ENCODE measurements at regions not wholly inside any gene's neighbourhood (a gene's known extent, or its start where the extent isn't known, plus 50 kb on each side); places are given as distances from the start of the nearest gene placed in this dataset.

GRCh38 chr20:52098186-52098585, 93.4 kb downstream of the ZFP64 start:
- H3K36me3 Mint-ChIP-seq = peaks cover 18% of the 10 kb centered on the region
- H3K4me1 Mint-ChIP-seq = no peaks in the 10 kb centered on the region
- peaks cover under 1% of the 10 kb centered on the region for H3K27me3 Mint-ChIP-seq
- no peaks in the 10 kb centered on the region for H3K9me3 Mint-ChIP-seq
- H3K27ac Mint-ChIP-seq = no peak overlapping the region
- H3K4me3 Mint-ChIP-seq = no peak overlapping the region
- ATAC-seq = no peak

- Mint-ChIP-seq H3K4me3 (no peak overlapping the region), H3K27ac (no peak overlapping the region), H3K4me1 (no peaks in the 10 kb centered on the region), H3K27me3 (no peaks in the 10 kb centered on the region), H3K36me3 (peaks cover 24% of the 10 kb centered on the region), H3K9me3 (no peaks in the 10 kb centered on the region)
- no peak for ATAC-seq
Observed at GRCh38 chr20:52096117-52096516, 95.5 kb downstream of the ZFP64 start.

- no peaks in the 10 kb centered on the region for H3K27me3 Mint-ChIP-seq
- no peaks in the 10 kb centered on the region for H3K9me3 Mint-ChIP-seq
- no peak for ATAC-seq
- no peak overlapping the region for H3K4me3 Mint-ChIP-seq
- peaks cover 33% of the 10 kb centered on the region for H3K36me3 Mint-ChIP-seq
- no peak overlapping the region for H3K27ac Mint-ChIP-seq
- no peaks in the 10 kb centered on the region for H3K4me1 Mint-ChIP-seq
Observed at GRCh38 chr20:52094693-52095092, 96.9 kb downstream of the ZFP64 start.

GRCh38 chr20:52093575-52093974, 98.0 kb downstream of the ZFP64 start:
- Mint-ChIP-seq H3K27me3 (no peaks in the 10 kb centered on the region), H3K36me3 (peaks cover 44% of the 10 kb centered on the region), H3K27ac (no peak overlapping the region), H3K4me3 (no peak overlapping the region), H3K4me1 (no peaks in the 10 kb centered on the region), H3K9me3 (peaks cover 3% of the 10 kb centered on the region)
- ATAC-seq = no peak

DNA sequence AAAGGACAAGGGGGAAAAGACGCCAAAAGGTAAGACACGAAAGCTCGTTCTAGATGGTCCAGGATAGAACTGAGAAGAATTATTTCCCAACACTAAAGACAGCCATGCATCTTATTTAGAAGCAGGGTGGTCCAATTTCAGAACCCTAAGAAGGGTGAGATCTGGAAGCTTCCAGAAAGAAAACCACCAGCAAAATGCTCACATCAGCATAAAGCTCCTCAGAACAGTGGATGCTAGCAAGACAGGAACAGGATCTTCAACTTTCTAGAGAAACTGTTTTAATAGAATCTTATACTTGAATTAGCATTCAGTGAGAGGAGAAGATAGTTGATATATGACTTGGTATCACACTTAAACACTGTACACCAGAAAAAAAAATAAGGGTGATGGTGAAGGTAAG, 101.5 kb downstream of the ZFP64 start:
- H3K27me3 Mint-ChIP-seq = no peaks in the 10 kb centered on the region
- no peaks in the 10 kb centered on the region for H3K4me1 Mint-ChIP-seq
- H3K36me3 Mint-ChIP-seq = peaks cover 64% of the 10 kb centered on the region
- ATAC-seq = no peak
- H3K9me3 Mint-ChIP-seq = peaks cover 8% of the 10 kb centered on the region
- H3K4me3 Mint-ChIP-seq = no peak overlapping the region
- no peak overlapping the region for H3K27ac Mint-ChIP-seq

DNA sequence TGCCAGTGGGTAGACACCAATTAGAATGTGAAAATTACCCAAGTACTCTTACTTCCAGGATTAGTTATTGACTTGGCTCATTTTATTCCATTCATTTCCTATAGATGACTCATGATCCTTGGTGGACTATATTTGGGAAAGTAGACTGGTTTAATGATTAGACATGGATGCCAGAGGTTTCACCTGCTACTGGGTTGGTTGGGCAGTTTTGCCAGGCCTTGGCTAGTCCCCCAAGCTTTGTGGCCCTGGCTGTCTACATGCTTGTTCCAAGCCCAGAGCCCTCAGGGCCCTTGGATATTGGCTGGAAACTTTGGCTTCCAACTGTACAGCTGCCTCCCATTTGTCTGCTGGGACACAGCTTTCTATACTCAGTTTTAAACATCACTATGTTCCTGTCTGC, 104.1 kb downstream of the ZFP64 start:
- Mint-ChIP-seq H3K4me3 (no peak overlapping the region), H3K36me3 (peaks cover 71% of the 10 kb centered on the region)

GRCh38 chr20:52086878-52087277, 104.7 kb downstream of the ZFP64 start:
- Mint-ChIP-seq H3K9me3 (peaks cover 8% of the 10 kb centered on the region), H3K4me1 (no peaks in the 10 kb centered on the region), H3K27ac (no peak overlapping the region), H3K27me3 (no peaks in the 10 kb centered on the region), H3K36me3 (peaks cover 66% of the 10 kb centered on the region), H3K4me3 (no peak overlapping the region)
- ATAC-seq = no peak

More for the DNA sequence above, 104.1 kb downstream of the ZFP64 start:
- H3K27me3 Mint-ChIP-seq = no peaks in the 10 kb centered on the region
- no peaks in the 10 kb centered on the region for H3K4me1 Mint-ChIP-seq
- no peak for ATAC-seq
- no peak overlapping the region for H3K27ac Mint-ChIP-seq
- H3K9me3 Mint-ChIP-seq = peaks cover 8% of the 10 kb centered on the region

DNA sequence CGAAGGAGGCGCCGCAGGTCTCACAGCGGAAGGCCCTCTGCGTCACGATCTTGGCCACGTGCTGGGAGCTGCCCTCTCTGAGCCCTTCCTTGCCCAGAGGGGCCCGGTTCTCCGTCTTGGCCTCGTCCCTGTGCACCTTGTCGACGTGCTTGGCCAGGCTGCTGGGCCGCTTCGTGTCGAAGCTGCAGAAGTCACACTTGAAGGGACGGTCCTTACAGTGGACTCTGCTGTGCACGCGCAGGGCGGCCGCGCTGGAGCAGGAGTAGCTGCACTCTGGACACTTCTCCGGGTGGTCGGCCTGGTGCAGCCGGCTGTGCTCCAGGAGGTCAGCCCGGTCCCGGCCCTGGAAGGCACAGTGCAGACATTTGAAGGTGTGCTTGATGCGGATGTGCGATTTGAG, 106.9 kb downstream of the ZFP64 start:
- Mint-ChIP-seq H3K4me1 (no peaks in the 10 kb centered on the region), H3K27ac (no peak overlapping the region), H3K36me3 (peaks cover 62% of the 10 kb centered on the region), H3K27me3 (no peaks in the 10 kb centered on the region), H3K9me3 (peaks cover 8% of the 10 kb centered on the region), H3K4me3 (no peak overlapping the region)
- ATAC-seq = no peak

DNA sequence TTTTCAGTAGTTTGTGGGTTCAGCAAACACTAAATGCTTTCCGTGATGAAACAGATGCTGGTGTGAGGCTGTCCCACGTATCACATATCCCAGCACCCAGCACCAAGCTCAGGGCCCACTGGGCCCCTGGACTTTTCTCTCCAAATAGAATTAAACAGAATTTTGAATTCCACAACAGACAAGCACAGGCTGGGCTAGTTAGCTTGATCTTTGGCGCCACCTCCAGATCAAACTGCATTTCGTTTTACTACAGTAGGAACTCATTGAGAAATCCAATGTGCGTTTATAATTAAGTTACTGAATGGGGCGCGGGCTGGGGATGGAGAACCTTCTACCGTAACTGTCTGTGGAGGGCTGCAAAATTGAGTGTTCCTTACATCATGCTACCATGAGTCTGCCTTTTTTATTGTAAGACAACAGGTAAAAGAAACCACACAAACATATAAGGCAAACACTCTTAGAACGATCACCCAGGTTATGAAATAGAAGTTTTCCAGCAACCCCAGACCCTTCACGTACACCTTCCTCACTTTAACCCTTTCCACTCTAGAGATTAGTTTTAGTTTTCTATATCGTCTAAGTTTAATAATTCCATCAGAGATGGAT, 107.8 kb downstream of the ZFP64 start:
- no peak overlapping the region for H3K27ac Mint-ChIP-seq
- ATAC-seq = no peak
- no peak overlapping the region for H3K4me3 Mint-ChIP-seq
- H3K4me1 Mint-ChIP-seq = no peaks in the 10 kb centered on the region
- H3K36me3 Mint-ChIP-seq = peaks cover 54% of the 10 kb centered on the region
- no peaks in the 10 kb centered on the region for H3K27me3 Mint-ChIP-seq
- peaks cover 5% of the 10 kb centered on the region for H3K9me3 Mint-ChIP-seq

GRCh38 chr20:52082612-52083011, 109.0 kb downstream of the ZFP64 start:
- Mint-ChIP-seq H3K4me1 (no peaks in the 10 kb centered on the region), H3K9me3 (peaks cover 5% of the 10 kb centered on the region), H3K27me3 (no peaks in the 10 kb centered on the region), H3K4me3 (no peak overlapping the region), H3K36me3 (peaks cover 43% of the 10 kb centered on the region), H3K27ac (no peak overlapping the region)
- ATAC-seq = no peak

DNA sequence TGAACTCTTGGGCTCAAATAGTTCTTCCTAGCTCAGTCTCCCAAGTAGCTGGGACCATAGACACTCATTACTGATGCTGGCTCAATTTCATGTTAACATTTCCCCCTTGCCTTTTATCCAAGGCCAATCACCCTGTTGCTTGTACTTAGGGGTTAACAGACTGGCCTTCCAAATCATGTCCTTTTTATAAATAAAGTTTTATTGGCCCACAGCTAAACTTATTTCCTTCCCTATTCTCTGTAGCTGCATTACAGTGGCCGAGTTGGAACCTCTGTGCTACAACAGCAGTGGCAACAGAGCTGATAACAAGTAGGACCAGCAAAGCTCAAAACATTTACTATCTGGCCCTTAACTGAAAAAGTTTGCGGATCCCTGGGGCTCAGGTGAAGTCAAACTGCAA, 109.8 kb downstream of the ZFP64 start:
- Mint-ChIP-seq H3K36me3 (peaks cover 35% of the 10 kb centered on the region), H3K9me3 (no peaks in the 10 kb centered on the region), H3K27ac (no peak overlapping the region), H3K4me3 (no peak overlapping the region), H3K27me3 (no peaks in the 10 kb centered on the region), H3K4me1 (no peaks in the 10 kb centered on the region)
- ATAC-seq = no peak

- Mint-ChIP-seq H3K36me3 (peaks cover 28% of the 10 kb centered on the region), H3K27me3 (no peaks in the 10 kb centered on the region), H3K4me1 (no peaks in the 10 kb centered on the region), H3K27ac (no peak overlapping the region), H3K9me3 (no peaks in the 10 kb centered on the region), H3K4me3 (no peak overlapping the region)
- no peak for ATAC-seq
Observed at GRCh38 chr20:52081066-52081465, 110.5 kb downstream of the ZFP64 start.

- Mint-ChIP-seq H3K36me3 (peaks cover 11% of the 10 kb centered on the region), H3K4me3 (no peak overlapping the region), H3K9me3 (no peaks in the 10 kb centered on the region), H3K27ac (no peak overlapping the region), H3K27me3 (no peaks in the 10 kb centered on the region), H3K4me1 (no peaks in the 10 kb centered on the region)
- no peak for ATAC-seq
Observed at GRCh38 chr20:52078289-52078688, 113.3 kb downstream of the ZFP64 start.

DNA sequence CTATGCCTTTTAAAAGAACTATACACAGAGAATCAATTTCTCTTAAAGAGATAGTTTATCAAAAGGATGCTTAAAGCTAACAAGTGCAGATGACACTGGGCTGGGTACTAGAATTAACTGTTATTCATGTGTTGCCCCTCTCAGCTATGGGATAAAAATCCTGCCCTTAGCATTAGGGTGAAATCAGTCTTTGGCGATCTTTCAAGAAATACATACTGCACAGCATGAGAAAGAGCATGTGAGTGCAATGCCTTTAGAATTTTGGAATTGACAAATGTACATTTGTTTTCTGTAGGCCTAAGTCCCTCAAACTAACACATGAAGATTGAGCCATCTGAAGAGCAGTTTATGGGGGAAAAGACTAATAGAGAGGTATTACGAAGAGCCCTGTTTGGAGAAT, 115.4 kb downstream of the ZFP64 start:
- Mint-ChIP-seq H3K9me3 (no peaks in the 10 kb centered on the region), H3K27ac (no peak overlapping the region), H3K4me1 (no peaks in the 10 kb centered on the region), H3K27me3 (no peaks in the 10 kb centered on the region), H3K4me3 (no peak overlapping the region), H3K36me3 (peaks cover 6% of the 10 kb centered on the region)
- ATAC-seq = no peak

DNA sequence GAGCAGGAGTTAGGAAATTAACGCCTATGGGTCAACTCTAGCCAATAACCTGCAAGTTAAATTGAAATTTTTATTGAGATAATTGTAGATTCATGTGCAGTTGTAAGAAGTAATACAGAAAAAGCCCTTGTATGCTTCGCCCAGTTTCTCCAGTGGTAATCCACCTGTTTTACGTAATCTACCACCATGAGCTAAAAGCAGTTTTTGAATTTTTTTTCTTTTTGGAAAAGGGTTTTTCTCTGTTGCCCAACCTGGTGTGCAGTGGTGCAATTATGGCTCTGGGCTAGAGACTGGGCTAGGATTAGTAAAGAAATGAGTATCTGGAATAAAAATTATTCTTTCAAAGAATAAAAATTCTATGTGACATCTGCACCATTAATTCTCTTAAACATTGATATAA, 116.2 kb downstream of the ZFP64 start:
- no peak for ATAC-seq
- no peaks in the 10 kb centered on the region for H3K9me3 Mint-ChIP-seq
- H3K27me3 Mint-ChIP-seq = no peaks in the 10 kb centered on the region
- no peak overlapping the region for H3K27ac Mint-ChIP-seq
- no peak overlapping the region for H3K4me3 Mint-ChIP-seq
- H3K4me1 Mint-ChIP-seq = no peaks in the 10 kb centered on the region
- H3K36me3 Mint-ChIP-seq = peaks cover 6% of the 10 kb centered on the region

- no peak for ATAC-seq
- H3K27me3 Mint-ChIP-seq = no peaks in the 10 kb centered on the region
- H3K27ac Mint-ChIP-seq = no peak overlapping the region
- H3K4me3 Mint-ChIP-seq = no peak overlapping the region
- H3K4me1 Mint-ChIP-seq = no peaks in the 10 kb centered on the region
- no peaks in the 10 kb centered on the region for H3K36me3 Mint-ChIP-seq
- no peaks in the 10 kb centered on the region for H3K9me3 Mint-ChIP-seq
Observed at GRCh38 chr20:52071136-52071535, 120.4 kb downstream of the ZFP64 start.

DNA sequence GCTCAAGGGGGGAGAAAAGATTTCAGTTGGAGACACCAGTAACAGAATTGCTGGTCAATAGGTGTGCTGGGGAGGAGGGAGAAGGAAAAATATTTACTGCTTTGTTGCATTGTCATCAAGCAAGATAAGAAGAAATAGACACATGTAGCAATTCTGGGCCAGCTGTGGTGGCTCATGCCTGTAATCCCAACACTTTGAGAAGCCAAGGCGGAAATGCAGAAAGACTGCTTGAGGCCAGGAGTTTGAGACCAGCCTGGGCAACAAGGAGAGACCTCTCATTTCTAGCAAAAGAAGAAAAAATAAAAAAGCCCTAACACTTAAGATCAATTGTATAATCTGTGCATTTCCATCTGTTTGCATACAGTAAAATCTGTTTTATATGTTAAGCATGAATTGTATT, 126.6 kb downstream of the ZFP64 start:
- no peak overlapping the region for H3K27ac Mint-ChIP-seq
- ATAC-seq = no peak
- H3K4me3 Mint-ChIP-seq = no peak overlapping the region
- H3K9me3 Mint-ChIP-seq = peaks cover 4% of the 10 kb centered on the region
- H3K4me1 Mint-ChIP-seq = no peaks in the 10 kb centered on the region
- no peaks in the 10 kb centered on the region for H3K27me3 Mint-ChIP-seq
- H3K36me3 Mint-ChIP-seq = peaks cover 14% of the 10 kb centered on the region
